SK-N-SH (cell line): ENCODE measurements at regions not wholly inside any gene's neighbourhood (a gene's known extent, or its start where the extent isn't known, plus 50 kb on each side); places are given as distances from the start of the nearest gene placed in this dataset.

Experiments
- JUND ChIP-seq: IDR thresholded peaks from 2 replicates; pipeline ENCODE4 v1.4.0; 2012
- NRF1 ChIP-seq: IDR thresholded peaks from 2 replicates; pipeline ENCODE4 v1.6.1; 2012; ENCODE audit warnings: low read depth, mild to moderate bottlenecking, low read length
- RAD21 ChIP-seq: IDR thresholded peaks from 2 replicates; pipeline ENCODE4 v1.6.1; 2012; ENCODE audit warnings: mild to moderate bottlenecking, low read length
- TEAD4 ChIP-seq: IDR thresholded peaks from 2 replicates; pipeline ENCODE4 v1.4.0; 2012; ENCODE audit warnings: mild to moderate bottlenecking, borderline replicate concordance; ENCODE audit not compliant: insufficient read depth
- TF ChIP-seq, protein P1 (sequence below): fragments of 200-600 bp; sonication (generic); IDR thresholded peaks from 2 replicates; pipeline ENCODE4 v1.6.1; 2017; ENCODE audit warnings: antibody characterized with exemption, mild to moderate bottlenecking, moderate library complexity
- TF ChIP-seq, protein P2 (sequence below): IDR thresholded peaks from 2 replicates; pipeline ENCODE4 v1.4.0; 2012; ENCODE audit warnings: low read depth

DNA sequence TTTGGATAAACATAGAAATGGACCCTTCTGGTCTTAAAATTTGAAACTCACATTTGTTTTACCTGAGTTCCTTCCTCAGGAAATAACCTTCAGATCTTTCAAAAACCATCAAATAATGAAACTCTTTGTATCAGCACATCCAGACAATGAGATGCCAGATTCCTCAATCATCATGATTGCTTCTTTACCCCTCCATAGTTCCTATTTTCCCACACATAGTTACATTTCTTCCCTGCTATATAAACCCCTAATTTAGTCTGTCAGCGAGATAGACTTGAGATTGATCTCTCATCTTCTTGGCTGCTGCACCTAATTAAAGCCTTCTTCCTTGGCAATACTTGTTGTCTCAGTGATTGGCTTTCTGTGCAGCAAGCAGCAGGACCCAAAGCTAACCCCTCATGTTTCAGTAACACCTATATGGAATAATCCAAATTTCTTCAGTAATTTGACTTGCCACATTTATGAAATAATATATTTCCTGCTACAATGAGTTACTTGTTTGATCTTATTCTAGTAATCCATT, 83.9 kb upstream of the BANK1 start:
- TF ChIP-seq, protein P1, sequence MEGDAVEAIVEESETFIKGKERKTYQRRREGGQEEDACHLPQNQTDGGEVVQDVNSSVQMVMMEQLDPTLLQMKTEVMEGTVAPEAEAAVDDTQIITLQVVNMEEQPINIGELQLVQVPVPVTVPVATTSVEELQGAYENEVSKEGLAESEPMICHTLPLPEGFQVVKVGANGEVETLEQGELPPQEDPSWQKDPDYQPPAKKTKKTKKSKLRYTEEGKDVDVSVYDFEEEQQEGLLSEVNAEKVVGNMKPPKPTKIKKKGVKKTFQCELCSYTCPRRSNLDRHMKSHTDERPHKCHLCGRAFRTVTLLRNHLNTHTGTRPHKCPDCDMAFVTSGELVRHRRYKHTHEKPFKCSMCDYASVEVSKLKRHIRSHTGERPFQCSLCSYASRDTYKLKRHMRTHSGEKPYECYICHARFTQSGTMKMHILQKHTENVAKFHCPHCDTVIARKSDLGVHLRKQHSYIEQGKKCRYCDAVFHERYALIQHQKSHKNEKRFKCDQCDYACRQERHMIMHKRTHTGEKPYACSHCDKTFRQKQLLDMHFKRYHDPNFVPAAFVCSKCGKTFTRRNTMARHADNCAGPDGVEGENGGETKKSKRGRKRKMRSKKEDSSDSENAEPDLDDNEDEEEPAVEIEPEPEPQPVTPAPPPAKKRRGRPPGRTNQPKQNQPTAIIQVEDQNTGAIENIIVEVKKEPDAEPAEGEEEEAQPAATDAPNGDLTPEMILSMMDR = no peak
- TF ChIP-seq NRF1 (no peak), TEAD4 (no peak), JUND (no peak), RAD21 (no peak)
- TF ChIP-seq, protein P2, sequence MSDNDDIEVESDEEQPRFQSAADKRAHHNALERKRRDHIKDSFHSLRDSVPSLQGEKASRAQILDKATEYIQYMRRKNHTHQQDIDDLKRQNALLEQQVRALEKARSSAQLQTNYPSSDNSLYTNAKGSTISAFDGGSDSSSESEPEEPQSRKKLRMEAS = no peak
